H9 (cell line): ENCODE measurements at regions not wholly inside any gene's neighbourhood (a gene's known extent, or its start where the extent isn't known, plus 50 kb on each side); places are given as distances from the start of the nearest gene placed in this dataset.

Experiments
- DNase-seq: peaks from one replicate; pipeline ENCODE4 v3.0.0-alpha.2; 2017
- H2AFZ ChIP-seq: one replicate; pipeline ENCODE4 v1.6.1; 2013; ENCODE audit warnings: mild to moderate bottlenecking, low read length, control low read depth, moderate library complexity
- H2AK5ac ChIP-seq: 2 replicates; pipeline ENCODE4 v1.6.1; 2013; ENCODE audit warnings: low read length, control low read depth, mixed read lengths; ENCODE audit not compliant: insufficient read length
- H2BK120ac ChIP-seq: one replicate; pipeline ENCODE4 v1.6.1; 2013; ENCODE audit warnings: low read depth, mild to moderate bottlenecking, low read length, control low read depth, inconsistent platforms; ENCODE audit not compliant: poor library complexity, severe bottlenecking
- H2BK12ac ChIP-seq: 2 replicates; pipeline ENCODE4 v1.6.1; 2013; ENCODE audit warnings: low read length, control low read depth, mixed read lengths, low read depth; ENCODE audit not compliant: insufficient read length
- H2BK15ac ChIP-seq: 2 replicates; pipeline ENCODE4 v1.6.1; 2013; ENCODE audit warnings: low read depth, low read length, control low read depth
- H2BK20ac ChIP-seq: one replicate; pipeline ENCODE4 v1.6.1; 2013; ENCODE audit warnings: low read depth, mild to moderate bottlenecking, low read length, control low read depth, inconsistent platforms; ENCODE audit not compliant: poor library complexity, severe bottlenecking
- H2BK5ac ChIP-seq: 2 replicates; pipeline ENCODE4 v1.6.1; 2013; ENCODE audit warnings: low read length, control low read depth, mixed read lengths; ENCODE audit not compliant: insufficient read length
- H3K14ac ChIP-seq: 2 replicates; pipeline ENCODE4 v1.6.1; 2013; ENCODE audit warnings: low read length, control low read depth; ENCODE audit not compliant: insufficient read depth
- H3K18ac ChIP-seq: 2 replicates; pipeline ENCODE4 v1.6.1; 2013; ENCODE audit warnings: low read depth, mild to moderate bottlenecking, mixed read lengths, low read length, control low read depth; ENCODE audit not compliant: insufficient read length
- H3K23ac ChIP-seq: 2 replicates; pipeline ENCODE4 v1.6.1; 2013; ENCODE audit warnings: low read length, control low read depth, mixed read lengths, low read depth; ENCODE audit not compliant: insufficient read length
- H3K23me2 ChIP-seq: 2 replicates; pipeline ENCODE4 v1.6.1; 2013; ENCODE audit warnings: low read depth, mild to moderate bottlenecking, mixed read lengths, low read length, control low read depth; ENCODE audit not compliant: insufficient read length, poor library complexity, severe bottlenecking
- H3K27ac ChIP-seq: 2 replicates; pipeline ENCODE4 v1.5.1; 2013; ENCODE audit warnings: low read length, control low read depth, mixed read lengths, low read depth; ENCODE audit not compliant: insufficient read length
- H3K27me3 ChIP-seq: 2 replicates; pipeline ENCODE4 v1.6.1; 2013; ENCODE audit warnings: low read length, control low read depth, inconsistent platforms; ENCODE audit not compliant: insufficient read depth
- H3K4ac ChIP-seq: 2 replicates; pipeline ENCODE4 v1.6.1; 2013; ENCODE audit warnings: low read depth, mild to moderate bottlenecking, control low read depth, inconsistent platforms, low read length, moderate library complexity
- H3K4me1 ChIP-seq: 2 replicates; pipeline ENCODE4 v1.6.1; 2013; ENCODE audit warnings: low read length, control low read depth, inconsistent platforms; ENCODE audit not compliant: insufficient read depth
- H3K4me2 ChIP-seq: 2 replicates; pipeline ENCODE4 v1.6.1; 2013; ENCODE audit warnings: low read length, control low read depth, mixed read lengths; ENCODE audit not compliant: insufficient read length, insufficient read depth
- H3K56ac ChIP-seq: 2 replicates; pipeline ENCODE4 v1.6.1; 2013; ENCODE audit warnings: low read depth, mild to moderate bottlenecking, mixed read lengths, low read length, control low read depth; ENCODE audit not compliant: insufficient read length
- H3K79me1 ChIP-seq: 2 replicates; pipeline ENCODE4 v1.6.1; 2013; ENCODE audit warnings: low read depth, mild to moderate bottlenecking, moderate library complexity, low read length, control low read depth, inconsistent platforms; ENCODE audit not compliant: insufficient read depth, poor library complexity, severe bottlenecking
- H3K79me2 ChIP-seq: 2 replicates; pipeline ENCODE4 v1.6.1; 2013; ENCODE audit warnings: low read length, control low read depth, inconsistent platforms; ENCODE audit not compliant: insufficient read depth
- H3K9ac ChIP-seq: 2 replicates; pipeline ENCODE4 v1.6.1; 2013; ENCODE audit warnings: low read length, control low read depth, mixed read lengths; ENCODE audit not compliant: insufficient read length; ENCODE audit errors: extremely low read depth
- H3K9me3 ChIP-seq: one replicate; pipeline ENCODE4 v1.6.1; 2013; ENCODE audit warnings: low read depth, low read length, inconsistent platforms; ENCODE audit not compliant: control insufficient read depth
- H3T11ph ChIP-seq: one replicate; pipeline ENCODE4 v1.6.1; 2013; ENCODE audit warnings: mild to moderate bottlenecking, low read length, control low read depth, inconsistent platforms
- H4K20me1 ChIP-seq: one replicate; pipeline ENCODE4 v1.6.1; 2013; ENCODE audit not compliant: control insufficient read depth, insufficient read length, insufficient read depth
- H4K5ac ChIP-seq: 2 replicates; pipeline ENCODE4 v1.6.1; 2013; ENCODE audit warnings: low read depth, mild to moderate bottlenecking, mixed read lengths, low read length, control low read depth; ENCODE audit not compliant: insufficient read length
- H4K8ac ChIP-seq: replicated peaks from 2 replicates; pipeline ENCODE4 v1.6.1; 2013; ENCODE audit warnings: low read length, control low read depth, mixed read lengths, low read depth; ENCODE audit not compliant: insufficient read length
- H4K91ac ChIP-seq: 2 replicates; pipeline ENCODE4 v1.6.1; 2013; ENCODE audit warnings: low read depth, mild to moderate bottlenecking, moderate library complexity, mixed read lengths, low read length, control low read depth; ENCODE audit not compliant: insufficient read length
- H3K27ac Mint-ChIP-seq, 3 experiments: 2 replicates in 2 of 3; 3 replicates in 1 of 3; pipeline ENCODE4 v1.8.0; 2020 to 2021; ENCODE audit warnings: mixed read lengths in 3 of 3, mild to moderate bottlenecking in 1 of 3, moderate library complexity in 1 of 3
- H3K27me3 Mint-ChIP-seq: 2 replicates; pipeline ENCODE4 v1.8.0; 2021; ENCODE audit warnings: low read depth, mild to moderate bottlenecking, moderate library complexity, mixed read lengths
- H3K36me3 Mint-ChIP-seq, 3 experiments: 2 replicates in 2 of 3; 3 replicates in 1 of 3; pipeline ENCODE4 v1.8.0; 2020 to 2021; ENCODE audit warnings: low read depth in 3 of 3, mixed read lengths in 3 of 3; ENCODE audit not compliant: insufficient read depth in 1 of 3
- H3K4me1 Mint-ChIP-seq, 2 experiments: 2 replicates each; pipeline ENCODE4 v1.8.0; 2020; ENCODE audit warnings: mixed read lengths in 2 of 2
- H3K4me3 Mint-ChIP-seq, 2 experiments: 2 replicates in 1 of 2; 3 replicates in 1 of 2; pipeline ENCODE4 v1.8.0; 2020 to 2021; ENCODE audit warnings: mild to moderate bottlenecking in 2 of 2, mixed read lengths in 2 of 2, moderate library complexity in 1 of 2
- H3K9me3 Mint-ChIP-seq, 2 experiments: 2 replicates in 1 of 2; 3 replicates in 1 of 2; pipeline ENCODE4 v1.8.0; 2020; ENCODE audit warnings: mild to moderate bottlenecking in 2 of 2, mixed read lengths in 2 of 2, moderate library complexity in 1 of 2
- WGBS: extraction: QIAGEN DNeasy Blood & Tissue Kit; methylation state at CpG from one replicate; pipeline ENCODE4 v1.1.7; 2013; ENCODE audit warnings: missing lambda C conversion rate, low lambda C conversion rate, mixed read lengths; ENCODE audit not compliant: insufficient read length; ENCODE audit errors: extremely low coverage; 5-methylcytosine and 5-hydroxymethylcytosine counted together
- TF ChIP-seq, protein P1 (sequence below): fragments of 200-600 bp; sonication (generic); conservative IDR thresholded peaks from 3 replicates; pipeline ENCODE4 v1.8.0; 2021; ENCODE audit warnings: antibody characterized with exemption, mild to moderate bottlenecking

DNA sequence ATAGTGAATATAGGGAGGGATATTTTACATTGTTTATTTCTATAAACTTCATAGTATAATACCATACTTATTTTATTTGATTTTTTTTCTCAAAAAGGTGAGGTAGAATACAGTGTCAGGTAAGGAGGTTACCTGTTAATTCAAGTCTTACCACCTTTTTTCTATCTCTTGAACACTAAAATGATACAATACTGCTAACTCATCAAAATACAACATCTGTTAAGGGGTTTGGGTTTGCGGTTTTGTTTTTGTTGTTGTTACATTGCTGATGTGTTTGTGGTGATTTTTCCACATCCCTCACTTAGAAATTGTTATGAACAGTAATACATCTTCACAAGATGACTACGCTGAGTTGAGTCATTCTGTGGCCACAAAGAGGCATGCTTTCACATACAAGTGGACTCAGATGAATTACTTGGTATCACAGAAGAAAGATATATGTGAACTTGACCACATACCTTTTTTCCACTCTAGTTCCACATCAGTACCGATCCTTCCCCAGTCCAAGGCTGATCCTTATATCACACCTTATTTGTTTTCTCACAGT lies 139.4 kb upstream of the ID4 start:
- no CpG with 5 or more reads among the region's 3 CpGs for WGBS
- no peak overlapping the region for H3K9ac ChIP-seq
- TF ChIP-seq, protein P1, sequence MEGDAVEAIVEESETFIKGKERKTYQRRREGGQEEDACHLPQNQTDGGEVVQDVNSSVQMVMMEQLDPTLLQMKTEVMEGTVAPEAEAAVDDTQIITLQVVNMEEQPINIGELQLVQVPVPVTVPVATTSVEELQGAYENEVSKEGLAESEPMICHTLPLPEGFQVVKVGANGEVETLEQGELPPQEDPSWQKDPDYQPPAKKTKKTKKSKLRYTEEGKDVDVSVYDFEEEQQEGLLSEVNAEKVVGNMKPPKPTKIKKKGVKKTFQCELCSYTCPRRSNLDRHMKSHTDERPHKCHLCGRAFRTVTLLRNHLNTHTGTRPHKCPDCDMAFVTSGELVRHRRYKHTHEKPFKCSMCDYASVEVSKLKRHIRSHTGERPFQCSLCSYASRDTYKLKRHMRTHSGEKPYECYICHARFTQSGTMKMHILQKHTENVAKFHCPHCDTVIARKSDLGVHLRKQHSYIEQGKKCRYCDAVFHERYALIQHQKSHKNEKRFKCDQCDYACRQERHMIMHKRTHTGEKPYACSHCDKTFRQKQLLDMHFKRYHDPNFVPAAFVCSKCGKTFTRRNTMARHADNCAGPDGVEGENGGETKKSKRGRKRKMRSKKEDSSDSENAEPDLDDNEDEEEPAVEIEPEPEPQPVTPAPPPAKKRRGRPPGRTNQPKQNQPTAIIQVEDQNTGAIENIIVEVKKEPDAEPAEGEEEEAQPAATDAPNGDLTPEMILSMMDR: no peak
- Mint-ChIP-seq H3K4me3 (no peak overlapping the region), H3K9me3 (peaks cover 0 to 2% of the 10 kb centered on the region in 2 experiments; a peak in 2 of 5 replicates), H3K27ac (peak overlapping the region in 1 of 3 experiments; percentile 5; a peak in 1 of 7 replicates), H3K36me3 (no peaks in the 10 kb centered on the region; a peak in 1 of 7 replicates), H3K27me3 (no peaks in the 10 kb centered on the region), H3K4me1 (peaks cover 13 to 14% of the 10 kb centered on the region in 2 experiments)
- H3K79me2 ChIP-seq: no peaks in the 10 kb centered on the region
- H4K91ac ChIP-seq: no peak overlapping the region
- H4K20me1 ChIP-seq: no peaks in the 10 kb centered on the region
- H2BK120ac ChIP-seq: no peak overlapping the region
- H3K4me1 ChIP-seq: no peaks in the 10 kb centered on the region; the same call in 1 of the 2 replicates
- H2BK15ac ChIP-seq: no peak overlapping the region
- H4K8ac ChIP-seq: no peak overlapping the region
- no peaks in the 10 kb centered on the region for H3K9me3 ChIP-seq
- H3K4me2 ChIP-seq: no peak overlapping the region
- no peak overlapping the region for H2BK12ac ChIP-seq
- H2BK5ac ChIP-seq: no peak overlapping the region
- H3K27ac ChIP-seq: no peak overlapping the region
- no peak overlapping the region for H2AK5ac ChIP-seq
- no peak overlapping the region for H2AFZ ChIP-seq
- no peak overlapping the region for H2BK20ac ChIP-seq
- H3K14ac ChIP-seq: no peak overlapping the region
- no peak overlapping the region for H3K23ac ChIP-seq
- no peak overlapping the region for H4K5ac ChIP-seq
- H3K4ac ChIP-seq: no peak overlapping the region
- no peaks in the 10 kb centered on the region for H3K23me2 ChIP-seq
- no peak for DNase-seq
- no peaks in the 10 kb centered on the region for H3K27me3 ChIP-seq
- H3T11ph ChIP-seq: no peak overlapping the region
- H3K18ac ChIP-seq: no peak overlapping the region
- H3K56ac ChIP-seq: no peak overlapping the region
- no peaks in the 10 kb centered on the region for H3K79me1 ChIP-seq
